Ramos (cell line): ENCODE measurements at regions not wholly inside any gene's neighbourhood (a gene's known extent, or its start where the extent isn't known, plus 50 kb on each side); places are given as distances from the start of the nearest gene placed in this dataset.

Experiments
- in situ Hi-C: fragments of 300-500 bp; cut with MboI; formaldehyde crosslinking; loops from one replicate; pipeline ENCODE4 v1.14.3; 2022; ENCODE audit warnings: low sequenced_read_pairs; ENCODE audit not compliant: unreplicated experiment

- in situ Hi-C loops = no loop called here
Observed at GRCh38 chr2:44112096-44112495, 56.6 kb upstream of the PPM1B start.

- in situ Hi-C loops = no loop called here
Observed at GRCh38 chr2:44116319-44116718, 52.4 kb upstream of the PPM1B start.

GRCh38 chr2:44118257-44118656 lies 50.4 kb upstream of the PPM1B start:
- in situ Hi-C loops = no loop called here
